Psoas muscle (tissue), 7 donors: ENCODE measurements at regions not wholly inside any gene's neighbourhood (a gene's known extent, or its start where the extent isn't known, plus 50 kb on each side); places are given as distances from the start of the nearest gene placed in this dataset.

Experiments used
- ATAC-seq, 4 donors: fragments of 200-7000 bp; cut with Tn5 transposase; one replicate each; pipeline ENCODE4 v1.9.1; 2020; ENCODE audit warnings: moderate library complexity in 3 of 4, mild to moderate bottlenecking in 2 of 4
- DNase-seq, 2 donors: peaks; one replicate each; pipeline ENCODE4 v3.0.0-alpha.2; 2020
- H3K27ac ChIP-seq: fragments of 200-600 bp; one replicate; pipeline ENCODE4 v1.8.0; 2022
- H3K27me3 ChIP-seq, 3 donors: fragments of 200-600 bp in 1 of 3; one replicate each; pipeline versions ENCODE4 v1.6.1 to v1.8.0; 2013 to 2022; ENCODE audit warnings: low read length in 2 of 3, mild to moderate bottlenecking in 2 of 3, moderate library complexity in 1 of 3; ENCODE audit not compliant: insufficient read depth in 3 of 3
- H3K36me3 ChIP-seq, 2 donors: fragments of 200-600 bp in 1 of 2; one replicate each; pipeline versions ENCODE4 v1.6.1 to v1.8.0; 2013 to 2022; ENCODE audit warnings: low read depth in 1 of 2, mild to moderate bottlenecking in 1 of 2, moderate library complexity in 1 of 2; ENCODE audit not compliant: insufficient read depth in 1 of 2
- H3K4me1 ChIP-seq: fragments of 200-600 bp; one replicate; pipeline ENCODE4 v1.8.0; 2022
- H3K4me3 ChIP-seq: fragments of 200-600 bp; one replicate; pipeline ENCODE4 v1.8.0; 2022; ENCODE audit warnings: mild to moderate bottlenecking
- H3K9me3 ChIP-seq: fragments of 200-600 bp; one replicate; pipeline ENCODE4 v1.8.0; 2022
- WGBS, 3 donors: extraction: QIAGEN DNeasy Blood & Tissue Kit; methylation state at CpG; one replicate each; pipeline versions ENCODE4 v1.1.6 to v1.1.7; 2013; 5-methylcytosine and 5-hydroxymethylcytosine counted together
- intact Hi-C, 2 donors: fragments of 100-400 bp; cut with DNase I; formaldehyde crosslinking; loops; one replicate each; pipeline versions ENCODE4 v1.11.0 to v1.14.2; 2022
- TF ChIP-seq, protein P1 (sequence below): fragments of 200-600 bp; IDR thresholded peaks from one replicate; pipeline ENCODE4 v1.8.0; 2022; ENCODE audit warnings: antibody characterized with exemption
- donor health status: healthy with polysubstance abuse.
- donor health status: DM: no; HTN: no; CAD: no; lungs with moderate emphysema.
- donor health status: Bipolar disorder and iron deficiency.
- donor health status: healthy.
- donor health status: DM: yes; HTN: yes; CAD: no.
- donor health status: DM: no; HTN: no; CAD: no.
- donor health status: DM: yes; HTN: yes; CAD: no.

DNA sequence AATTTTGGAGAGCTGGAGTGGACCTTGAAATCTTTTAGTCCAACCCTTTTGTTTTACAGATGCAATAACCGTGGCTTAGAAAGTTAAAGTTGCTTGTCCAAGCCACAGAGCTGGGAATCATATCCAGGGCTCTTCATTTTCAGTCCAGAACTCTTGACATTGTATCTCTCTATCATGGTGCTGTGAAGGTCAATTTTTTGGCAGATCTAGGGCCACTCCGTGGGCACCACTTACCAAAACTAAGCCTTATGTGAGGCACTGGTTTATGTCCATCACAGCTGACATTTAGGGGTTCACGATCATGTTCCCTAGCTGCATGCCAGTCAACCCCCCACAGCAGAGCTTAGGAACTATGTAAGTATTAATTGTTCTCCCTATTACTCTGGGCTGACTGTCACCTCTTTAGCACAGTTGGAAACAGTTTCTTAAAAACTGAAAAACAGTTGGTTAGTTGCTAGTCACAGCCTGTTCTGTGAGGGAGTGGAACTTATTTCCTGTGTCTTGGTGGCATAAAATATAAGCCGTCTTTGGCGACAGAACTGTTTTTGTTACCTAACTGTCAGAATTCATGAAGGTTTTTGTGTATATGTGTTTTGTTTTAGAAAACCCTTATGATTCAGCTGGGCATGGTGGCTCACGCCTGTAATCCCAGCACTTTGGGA, 189.6 kb upstream of the UMPS start:
- Histone ChIP-seq H3K27ac (no peak overlapping the region), H3K9me3 (no peaks in the 10 kb centered on the region), H3K36me3 (no peaks in the 10 kb centered on the region), H3K27me3 (no peaks in the 10 kb centered on the region), H3K4me1 (no peaks in the 10 kb centered on the region), H3K4me3 (no peak overlapping the region)
- TF ChIP-seq, protein P1, sequence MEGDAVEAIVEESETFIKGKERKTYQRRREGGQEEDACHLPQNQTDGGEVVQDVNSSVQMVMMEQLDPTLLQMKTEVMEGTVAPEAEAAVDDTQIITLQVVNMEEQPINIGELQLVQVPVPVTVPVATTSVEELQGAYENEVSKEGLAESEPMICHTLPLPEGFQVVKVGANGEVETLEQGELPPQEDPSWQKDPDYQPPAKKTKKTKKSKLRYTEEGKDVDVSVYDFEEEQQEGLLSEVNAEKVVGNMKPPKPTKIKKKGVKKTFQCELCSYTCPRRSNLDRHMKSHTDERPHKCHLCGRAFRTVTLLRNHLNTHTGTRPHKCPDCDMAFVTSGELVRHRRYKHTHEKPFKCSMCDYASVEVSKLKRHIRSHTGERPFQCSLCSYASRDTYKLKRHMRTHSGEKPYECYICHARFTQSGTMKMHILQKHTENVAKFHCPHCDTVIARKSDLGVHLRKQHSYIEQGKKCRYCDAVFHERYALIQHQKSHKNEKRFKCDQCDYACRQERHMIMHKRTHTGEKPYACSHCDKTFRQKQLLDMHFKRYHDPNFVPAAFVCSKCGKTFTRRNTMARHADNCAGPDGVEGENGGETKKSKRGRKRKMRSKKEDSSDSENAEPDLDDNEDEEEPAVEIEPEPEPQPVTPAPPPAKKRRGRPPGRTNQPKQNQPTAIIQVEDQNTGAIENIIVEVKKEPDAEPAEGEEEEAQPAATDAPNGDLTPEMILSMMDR = no peak
- no peak for ATAC-seq
- no peak for DNase-seq
- intact Hi-C loops = no loop called here
- 65 to 84% (median 71%) methylated on average over 6 of the region's 6 CpGs for WGBS, 3 donors

GRCh38 chr3:124542214-124542869, 187.9 kb upstream of the UMPS start:
- TF ChIP-seq, protein P1 = no peak
- Histone ChIP-seq H3K4me3 (no peak overlapping the region), H3K36me3 (no peaks in the 10 kb centered on the region), H3K27ac (no peak overlapping the region), H3K27me3 (no peaks in the 10 kb centered on the region), H3K4me1 (no peaks in the 10 kb centered on the region), H3K9me3 (no peaks in the 10 kb centered on the region)
- no peak for ATAC-seq
- DNase-seq = no peak
- WGBS, 3 donors = 68 to 71% (median 68%) methylated on average over 6 of the region's 6 CpGs
- intact Hi-C loops = no loop called here

GRCh38 chr3:124545891-124546290, 184.4 kb upstream of the UMPS start:
- intact Hi-C loops = no loop called here
- TF ChIP-seq, protein P1 = no peak
- no peaks in the 10 kb centered on the region for H3K9me3 ChIP-seq
- no peaks in the 10 kb centered on the region for H3K4me1 ChIP-seq
- H3K4me3 ChIP-seq = no peak overlapping the region
- no peak overlapping the region for H3K27ac ChIP-seq
- WGBS, 3 donors = 87 to 90% (median 89%) methylated on average over 3 of the region's 3 CpGs
- no peaks in the 10 kb centered on the region for H3K36me3 ChIP-seq
- ATAC-seq = no peak
- no peak for DNase-seq
- no peaks in the 10 kb centered on the region for H3K27me3 ChIP-seq

DNA sequence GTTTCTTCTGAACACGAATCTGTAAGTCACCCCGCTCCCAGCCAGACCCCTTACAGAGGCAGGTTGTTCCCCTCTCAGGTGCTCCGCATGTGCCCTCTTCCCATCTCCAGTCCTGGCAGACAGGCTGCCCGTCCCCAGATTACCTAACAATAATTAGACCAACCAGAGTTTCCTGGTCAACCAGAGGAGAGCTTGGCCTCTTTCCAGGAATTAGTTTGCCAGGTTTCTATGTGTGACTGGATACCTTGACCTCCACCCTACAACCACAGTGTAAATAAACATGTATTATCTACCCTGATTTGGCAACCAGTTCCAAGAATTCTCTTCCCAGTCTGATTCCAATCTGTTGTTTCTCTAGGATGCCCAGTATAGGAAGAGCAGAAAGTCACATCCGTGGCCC, 178.0 kb upstream of the UMPS start:
- WGBS, 3 donors = 67 to 77% (median 72%) methylated on average over 5 of the region's 5 CpGs
- intact Hi-C loops = loop anchor here in 1 of 2 donors (10.0 kb wide), 1 partner anchor 537 kb away; no protein-coding TSS in a partner anchor
- Histone ChIP-seq H3K4me1 (no peaks in the 10 kb centered on the region), H3K27ac (no peak overlapping the region), H3K4me3 (no peak overlapping the region), H3K36me3 (no peaks in the 10 kb centered on the region), H3K9me3 (no peaks in the 10 kb centered on the region), H3K27me3 (no peaks in the 10 kb centered on the region)
- DNase-seq (no peak), ATAC-seq (no peak)
- TF ChIP-seq, protein P1 = no peak
